ENCODE measurements at regions not wholly inside any gene's neighbourhood (a gene's known extent, or its start where the extent isn't known, plus 50 kb on each side); places are given as distances from the start of the nearest gene placed in this dataset.

- H3K4me3 ChIP-seq (ENCODE audit: low read depth, low read length) = no peak overlapping the region
- peaks cover 9% of the 10 kb centered on the region for H3K9me3 Mint-ChIP-seq (ENCODE audit: unreplicated experiment)
- H3K36me3 ChIP-seq (ENCODE audit: control insufficient read depth, insufficient read depth, low read length) = no peaks in the 10 kb centered on the region
- no peak for TF ChIP-seq CTCF (IDR thresholded peaks at IDR 0.05; ENCODE audit: insufficient read depth in 1 of 2, low read depth in 1 of 2, low read length in 1 of 2, severe bottlenecking in 1 of 2, unreplicated experiment in 1 of 2)
- no peaks in the 10 kb centered on the region for H3K4me1 ChIP-seq
- H3K9me3 ChIP-seq = no peaks in the 10 kb centered on the region
- ChIA-PET POLR2A (no interaction called here), CTCF (no interaction called here)
- no peak for DNase-seq
- no peak overlapping the region for H3K4me3 Mint-ChIP-seq (ENCODE audit: unreplicated experiment)
- intact Hi-C loops (cut with micrococcal nuclease; ENCODE audit: unreplicated experiment) = loop anchor here (5.0 kb wide), 2 partner anchors 64 to 189 kb away; no protein-coding TSS in a partner anchor
- no peaks in the 10 kb centered on the region for H3K36me3 Mint-ChIP-seq (ENCODE audit: insufficient read depth, unreplicated experiment)
- no TSS peak for BruUV-seq (replicated peaks)
- H3K27me3 ChIP-seq (replicated peaks; ENCODE audit: control insufficient read depth, insufficient read depth, low read length) = no peaks in the 10 kb centered on the region
- H3K4me1 Mint-ChIP-seq (ENCODE audit: low read depth, unreplicated experiment) = peaks cover 7% of the 10 kb centered on the region
- H3K27ac Mint-ChIP-seq (ENCODE audit: unreplicated experiment) = no peak overlapping the region
- H3K27me3 Mint-ChIP-seq (ENCODE audit: insufficient read depth, unreplicated experiment) = peaks cover 2% of the 10 kb centered on the region
Observed at GRCh38 chr4:77430847-77431246, 174.8 kb upstream of the CXCL13 start.

- no peak overlapping the region for H3K27ac Mint-ChIP-seq (ENCODE audit: unreplicated experiment)
- no peaks in the 10 kb centered on the region for H3K36me3 ChIP-seq (ENCODE audit: control insufficient read depth, insufficient read depth, low read length)
- H3K27me3 ChIP-seq (replicated peaks; ENCODE audit: control insufficient read depth, insufficient read depth, low read length) = no peaks in the 10 kb centered on the region
- H3K36me3 Mint-ChIP-seq (ENCODE audit: insufficient read depth, unreplicated experiment) = no peaks in the 10 kb centered on the region
- H3K4me1 Mint-ChIP-seq (ENCODE audit: low read depth, unreplicated experiment) = peaks cover 7% of the 10 kb centered on the region
- BruUV-seq (replicated peaks) = no TSS peak
- peaks cover 2% of the 10 kb centered on the region for H3K27me3 Mint-ChIP-seq (ENCODE audit: insufficient read depth, unreplicated experiment)
- intact Hi-C loops (cut with micrococcal nuclease; ENCODE audit: unreplicated experiment) = loop anchor here (5.0 kb wide), 2 partner anchors 64 to 189 kb away; no protein-coding TSS in a partner anchor
- H3K4me3 ChIP-seq (ENCODE audit: low read depth, low read length) = no peak overlapping the region
- H3K9me3 ChIP-seq = no peaks in the 10 kb centered on the region
- CTCF ChIA-PET = interaction anchor here (0.7 kb wide), 1 partner anchor 170 kb away, joined by 3 read pairs; no protein-coding TSS in a partner anchor
- POLR2A ChIA-PET = no interaction called here
- no peaks in the 10 kb centered on the region for H3K4me1 ChIP-seq
- H3K4me3 Mint-ChIP-seq (ENCODE audit: unreplicated experiment) = no peak overlapping the region
- no peak for DNase-seq
- no peak for TF ChIP-seq CTCF (IDR thresholded peaks at IDR 0.05; ENCODE audit: insufficient read depth in 1 of 2, low read depth in 1 of 2, low read length in 1 of 2, severe bottlenecking in 1 of 2, unreplicated experiment in 1 of 2)
- peaks cover 9% of the 10 kb centered on the region for H3K9me3 Mint-ChIP-seq (ENCODE audit: unreplicated experiment)
Observed at GRCh38 chr4:77431546-77431945, 174.1 kb upstream of the CXCL13 start.

- Mint-ChIP-seq H3K36me3 (ENCODE audit: insufficient read depth, unreplicated experiment) (no peaks in the 10 kb centered on the region), H3K27ac (ENCODE audit: unreplicated experiment) (no peak overlapping the region), H3K9me3 (ENCODE audit: unreplicated experiment) (peaks cover 6% of the 10 kb centered on the region), H3K4me3 (ENCODE audit: unreplicated experiment) (no peak overlapping the region), H3K27me3 (ENCODE audit: insufficient read depth, unreplicated experiment) (peaks cover 2% of the 10 kb centered on the region), H3K4me1 (ENCODE audit: low read depth, unreplicated experiment) (peaks cover 4% of the 10 kb centered on the region)
- H3K36me3 ChIP-seq (ENCODE audit: control insufficient read depth, insufficient read depth, low read length) = no peaks in the 10 kb centered on the region
- TF ChIP-seq CTCF (IDR thresholded peaks at IDR 0.05; ENCODE audit: insufficient read depth in 1 of 2, low read depth in 1 of 2, low read length in 1 of 2, severe bottlenecking in 1 of 2, unreplicated experiment in 1 of 2) = no peak
- no peak overlapping the region for H3K4me3 ChIP-seq (ENCODE audit: low read depth, low read length)
- DNase-seq = peak in 1 of 2 experiments; percentile 3
- no peaks in the 10 kb centered on the region for H3K4me1 ChIP-seq
- ChIA-PET CTCF (interaction anchor here (0.6 to 1.0 kb wide), 3 partner anchors 42 to 169 kb away, joined by 3 read pairs; no protein-coding TSS in a partner anchor), POLR2A (no interaction called here)
- H3K9me3 ChIP-seq = no peaks in the 10 kb centered on the region
- intact Hi-C loops (cut with micrococcal nuclease; ENCODE audit: unreplicated experiment) = loop anchor here (1.0 to 5.0 kb wide), 3 partner anchors 48 to 191 kb away; no protein-coding TSS in a partner anchor
- no peaks in the 10 kb centered on the region for H3K27me3 ChIP-seq (replicated peaks; ENCODE audit: control insufficient read depth, insufficient read depth, low read length)
- no TSS peak for BruUV-seq (replicated peaks)
Observed at GRCh38 chr4:77432717-77433417, 172.8 kb upstream of the CXCL13 start.
